ENCODE measurements at regions not wholly inside any gene's neighbourhood (a gene's known extent, or its start where the extent isn't known, plus 50 kb on each side); places are given as distances from the start of the nearest gene placed in this dataset.

DNA sequence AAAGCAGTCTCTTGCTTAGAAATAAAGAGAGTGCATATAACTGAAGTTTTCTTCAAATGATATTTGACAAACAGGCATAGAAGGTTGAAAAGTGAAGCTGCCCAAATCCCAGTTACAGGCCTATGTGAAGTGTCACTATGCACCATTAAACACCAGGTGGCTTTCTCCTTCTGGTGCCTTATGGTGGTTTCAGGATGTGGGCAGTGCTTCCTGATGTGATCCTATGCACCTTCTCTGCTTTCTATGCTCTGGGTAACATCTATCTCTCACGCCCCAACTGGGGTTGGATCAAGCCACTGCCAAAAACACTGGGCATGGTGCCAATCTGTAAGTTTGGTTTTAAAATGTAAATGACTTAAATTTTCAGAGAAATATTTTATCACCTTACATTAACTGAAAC is 744.7 kb downstream of the TUSC7 start:
- TF ChIP-seq, protein P1, sequence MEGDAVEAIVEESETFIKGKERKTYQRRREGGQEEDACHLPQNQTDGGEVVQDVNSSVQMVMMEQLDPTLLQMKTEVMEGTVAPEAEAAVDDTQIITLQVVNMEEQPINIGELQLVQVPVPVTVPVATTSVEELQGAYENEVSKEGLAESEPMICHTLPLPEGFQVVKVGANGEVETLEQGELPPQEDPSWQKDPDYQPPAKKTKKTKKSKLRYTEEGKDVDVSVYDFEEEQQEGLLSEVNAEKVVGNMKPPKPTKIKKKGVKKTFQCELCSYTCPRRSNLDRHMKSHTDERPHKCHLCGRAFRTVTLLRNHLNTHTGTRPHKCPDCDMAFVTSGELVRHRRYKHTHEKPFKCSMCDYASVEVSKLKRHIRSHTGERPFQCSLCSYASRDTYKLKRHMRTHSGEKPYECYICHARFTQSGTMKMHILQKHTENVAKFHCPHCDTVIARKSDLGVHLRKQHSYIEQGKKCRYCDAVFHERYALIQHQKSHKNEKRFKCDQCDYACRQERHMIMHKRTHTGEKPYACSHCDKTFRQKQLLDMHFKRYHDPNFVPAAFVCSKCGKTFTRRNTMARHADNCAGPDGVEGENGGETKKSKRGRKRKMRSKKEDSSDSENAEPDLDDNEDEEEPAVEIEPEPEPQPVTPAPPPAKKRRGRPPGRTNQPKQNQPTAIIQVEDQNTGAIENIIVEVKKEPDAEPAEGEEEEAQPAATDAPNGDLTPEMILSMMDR (IDR thresholded peaks at IDR 0.05; ENCODE audit: borderline replicate concordance, extremely low read depth, low read length, poor library complexity, severe bottlenecking): no peak
- TF ChIP-seq EZH2 (IDR thresholded peaks at IDR 0.05; ENCODE audit: borderline replicate concordance, low read depth, low read length, severe bottlenecking): no peak
